HCT116 (cell line): ENCODE measurements at regions not wholly inside any gene's neighbourhood (a gene's known extent, or its start where the extent isn't known, plus 50 kb on each side); places are given as distances from the start of the nearest gene placed in this dataset.

Experiments
- ATAC-seq: fragments of 200-7000 bp; cut with Tn5 transposase; 2 replicates; pipeline ENCODE4 v1.9.1; 2020; ENCODE audit warnings: mild to moderate bottlenecking, moderate library complexity
- BruUV-seq: library from RNA; stranded (reverse); fragments of 400-500 nt; replicated peaks from 2 replicates; lab custom pipeline; 2021; lab: Mats Ljungman, UMichigan
- CTCF ChIA-PET: fragments of 300-600 bp; sonication (Branson Sonifier 250); formaldehyde crosslinking; loops from one replicate; lab custom pipeline; 2021; ENCODE audit warnings: antibody characterized with exemption; lab: Charles Lee
- POLR2A ChIA-PET: fragments of 300-600, 350-600 bp; sonication (Branson Sonifier 250); formaldehyde crosslinking; loops from one replicate; lab custom pipeline; 2021; ENCODE audit warnings: antibody characterized with exemption; lab: Charles Lee
- RAD21 ChIA-PET, 2 experiments: fragments of 300-600 bp; sonication (Branson Sonifier 250); formaldehyde crosslinking; loops; one replicate each; lab custom pipeline; 2023; ENCODE audit warnings: low total read pairs in 2 of 2; ENCODE audit not compliant: uncharacterized antibody in 2 of 2, unreplicated experiment in 2 of 2, low non-redundant PET in 1 of 2; lab: Charles Lee
- DNase-seq: peaks from one replicate; pipeline ENCODE4 v3.0.0-alpha.2; 2010; ENCODE audit warnings: low read depth, low spot score
- H2AFZ ChIP-seq: fragments of 200-600 bp; shearing (Covaris generic), sonication (generic); 2 replicates; pipeline ENCODE4 v1.6.1; 2017; ENCODE audit warnings: low read depth, mixed run types, mixed read lengths, antibody characterized with exemption, low read length; ENCODE audit not compliant: poor library complexity, severe bottlenecking
- H3K27ac ChIP-seq: 2 replicates; pipeline ENCODE4 v1.5.1; 2012; ENCODE audit warnings: low read depth, low read length
- H3K27me3 ChIP-seq: fragments of 200-600 bp; sonication (generic); 2 replicates; pipeline ENCODE4 v1.6.1; 2016; ENCODE audit warnings: mixed run types, low read length, mixed read lengths; ENCODE audit not compliant: insufficient read depth
- H3K36me3 ChIP-seq, 2 experiments: fragments of 200-500 bp in 1 of 2; fragments of 200-600 bp in 1 of 2; sonication (Bioruptor generic) in 1 of 2; sonication (generic) in 1 of 2; 2 replicates each; pipeline versions ENCODE4 v1.5.1 to v1.6.1; 2014 to 2016; ENCODE audit warnings: low read length in 2 of 2, inconsistent platforms in 1 of 2, mixed read lengths in 1 of 2, mixed run types in 1 of 2; ENCODE audit not compliant: insufficient read depth in 2 of 2, control insufficient read depth in 1 of 2
- H3K4me1 ChIP-seq, 2 experiments: fragments of 200-600 bp in 1 of 2; sonication (generic) in 1 of 2; 2 replicates each; pipeline versions ENCODE4 v1.5.1 to v1.6.1; 2012 to 2017; ENCODE audit warnings: low read length in 2 of 2, inconsistent platforms in 1 of 2, mild to moderate bottlenecking in 1 of 2, mixed read lengths in 1 of 2, mixed run types in 1 of 2, moderate library complexity in 1 of 2; ENCODE audit not compliant: insufficient read depth in 2 of 2, control insufficient read depth in 1 of 2
- H3K4me2 ChIP-seq: fragments of 200-600 bp; sonication (generic); 2 replicates; pipeline ENCODE4 v1.6.1; 2017; ENCODE audit warnings: mixed run types, low read length, mixed read lengths
- H3K4me3 ChIP-seq, 2 experiments: fragments of 200-600 bp in 1 of 2; sonication (generic) in 1 of 2; replicated peaks in 1 of 2; 2 replicates each; pipeline ENCODE4 v1.5.1; 2011 to 2016; ENCODE audit warnings: low read length in 2 of 2, control low read depth in 1 of 2, low read depth in 1 of 2, mild to moderate bottlenecking in 1 of 2, mixed read lengths in 1 of 2, mixed run types in 1 of 2
- H3K79me2 ChIP-seq: fragments of 200-600 bp; sonication (generic); 2 replicates; pipeline ENCODE4 v1.6.1; 2017; ENCODE audit warnings: mild to moderate bottlenecking, mixed run types, low read length, moderate library complexity, mixed read lengths; ENCODE audit not compliant: insufficient read depth
- H3K9ac ChIP-seq: fragments of 200-600 bp; sonication (generic); 2 replicates; pipeline ENCODE4 v1.6.1; 2016; ENCODE audit warnings: low read length, mixed read lengths
- H3K9me2 ChIP-seq: fragments of 200-600 bp; sonication (generic), shearing (Covaris generic); 2 replicates; pipeline ENCODE4 v1.6.1; 2017; ENCODE audit warnings: mixed run types, mild to moderate bottlenecking, moderate library complexity; ENCODE audit not compliant: insufficient read depth
- H3K9me3 ChIP-seq, 2 experiments: fragments of 200-500 bp in 1 of 2; fragments of 200-600 bp in 1 of 2; sonication (Bioruptor generic) in 1 of 2; sonication (generic) in 1 of 2; 2 replicates each; pipeline ENCODE4 v1.6.1; 2014 to 2017; ENCODE audit warnings: low read length in 2 of 2, mixed read lengths in 2 of 2, inconsistent platforms in 1 of 2, low read depth in 1 of 2, mild to moderate bottlenecking in 1 of 2, mixed run types in 1 of 2, moderate library complexity in 1 of 2; ENCODE audit not compliant: control insufficient read depth in 1 of 2, insufficient read depth in 1 of 2
- H4K20me1 ChIP-seq: fragments of 200-600 bp; sonication (generic), shearing (Covaris generic); 2 replicates; pipeline ENCODE4 v1.6.1; 2017; ENCODE audit warnings: mixed run types, mild to moderate bottlenecking, moderate library complexity; ENCODE audit not compliant: insufficient read depth
- EGR1 ChIP-seq: IDR thresholded peaks from 2 replicates; pipeline ENCODE4 v1.6.1; 2012; ENCODE audit warnings: low read depth
- POLR2AphosphoS5 ChIP-seq: IDR thresholded peaks from 2 replicates; pipeline ENCODE4 v1.6.1; 2011; ENCODE audit warnings: mild to moderate bottlenecking, low read depth, low read length, moderate library complexity
- SRF ChIP-seq: IDR thresholded peaks from 2 replicates; pipeline ENCODE4 v1.6.1; 2012; ENCODE audit warnings: low read depth
- intact Hi-C: fragments of 100-400 bp; cut with micrococcal nuclease; formaldehyde crosslinking; loops from 2 replicates; pipeline ENCODE4 v1.10.0; 2022
- TF ChIP-seq, protein P1 (sequence below): IDR thresholded peaks from 2 replicates; pipeline ENCODE4 v1.6.1; 2012; ENCODE audit warnings: low read depth

DNA sequence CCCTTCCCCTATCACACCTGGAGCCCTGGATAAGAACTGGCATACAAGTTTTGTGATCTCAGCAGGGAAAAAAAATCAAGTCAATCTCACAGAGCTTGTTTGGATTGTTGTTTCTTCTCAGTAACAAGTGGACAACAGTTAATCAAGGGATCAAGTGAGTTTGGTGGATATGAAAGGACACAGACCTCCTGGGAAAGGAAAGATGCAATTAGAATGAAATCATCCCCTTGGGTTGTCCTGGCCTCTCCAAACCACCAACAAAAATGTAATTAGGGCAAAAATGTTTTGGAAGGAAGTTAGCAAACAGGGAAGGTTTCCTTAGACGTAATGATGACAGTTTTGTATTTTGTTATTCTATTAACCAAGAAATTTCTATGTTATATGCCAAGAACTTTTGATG, 99.1 kb upstream of the PRDM1 start:
- POLR2A ChIA-PET: no interaction called here
- H3K27me3 ChIP-seq: no peaks in the 10 kb centered on the region

More for the DNA sequence above, 99.1 kb upstream of the PRDM1 start:
- Histone ChIP-seq H3K9me2 (no peaks in the 10 kb centered on the region), H3K4me1 (peaks cover 3 to 6% of the 10 kb centered on the region in 2 experiments; a peak in 3 of 4 replicates), H4K20me1 (no peaks in the 10 kb centered on the region), H3K9ac (no peak overlapping the region), H3K4me3 (no peak overlapping the region), H3K4me2 (no peak overlapping the region), H2AFZ (no peak overlapping the region), H3K27ac (no peak overlapping the region), H3K9me3 (no peaks in the 10 kb centered on the region), H3K79me2 (no peaks in the 10 kb centered on the region), H3K36me3 (no peaks in the 10 kb centered on the region)
- CTCF ChIA-PET: no interaction called here
- no peak for TF ChIP-seq POLR2AphosphoS5
- no peak for TF ChIP-seq EGR1
- TF ChIP-seq, protein P1, sequence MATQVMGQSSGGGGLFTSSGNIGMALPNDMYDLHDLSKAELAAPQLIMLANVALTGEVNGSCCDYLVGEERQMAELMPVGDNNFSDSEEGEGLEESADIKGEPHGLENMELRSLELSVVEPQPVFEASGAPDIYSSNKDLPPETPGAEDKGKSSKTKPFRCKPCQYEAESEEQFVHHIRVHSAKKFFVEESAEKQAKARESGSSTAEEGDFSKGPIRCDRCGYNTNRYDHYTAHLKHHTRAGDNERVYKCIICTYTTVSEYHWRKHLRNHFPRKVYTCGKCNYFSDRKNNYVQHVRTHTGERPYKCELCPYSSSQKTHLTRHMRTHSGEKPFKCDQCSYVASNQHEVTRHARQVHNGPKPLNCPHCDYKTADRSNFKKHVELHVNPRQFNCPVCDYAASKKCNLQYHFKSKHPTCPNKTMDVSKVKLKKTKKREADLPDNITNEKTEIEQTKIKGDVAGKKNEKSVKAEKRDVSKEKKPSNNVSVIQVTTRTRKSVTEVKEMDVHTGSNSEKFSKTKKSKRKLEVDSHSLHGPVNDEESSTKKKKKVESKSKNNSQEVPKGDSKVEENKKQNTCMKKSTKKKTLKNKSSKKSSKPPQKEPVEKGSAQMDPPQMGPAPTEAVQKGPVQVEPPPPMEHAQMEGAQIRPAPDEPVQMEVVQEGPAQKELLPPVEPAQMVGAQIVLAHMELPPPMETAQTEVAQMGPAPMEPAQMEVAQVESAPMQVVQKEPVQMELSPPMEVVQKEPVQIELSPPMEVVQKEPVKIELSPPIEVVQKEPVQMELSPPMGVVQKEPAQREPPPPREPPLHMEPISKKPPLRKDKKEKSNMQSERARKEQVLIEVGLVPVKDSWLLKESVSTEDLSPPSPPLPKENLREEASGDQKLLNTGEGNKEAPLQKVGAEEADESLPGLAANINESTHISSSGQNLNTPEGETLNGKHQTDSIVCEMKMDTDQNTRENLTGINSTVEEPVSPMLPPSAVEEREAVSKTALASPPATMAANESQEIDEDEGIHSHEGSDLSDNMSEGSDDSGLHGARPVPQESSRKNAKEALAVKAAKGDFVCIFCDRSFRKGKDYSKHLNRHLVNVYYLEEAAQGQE: no peak
- TF ChIP-seq SRF: no peak
- DNase-seq (no peak), ATAC-seq (no peak)
- RAD21 ChIA-PET: no interaction called here
- intact Hi-C loops: no loop called here
- no TSS peak for BruUV-seq
